Fibroblast of skin of left biceps (primary cell): ENCODE measurements at regions not wholly inside any gene's neighbourhood (a gene's known extent, or its start where the extent isn't known, plus 50 kb on each side); places are given as distances from the start of the nearest gene placed in this dataset.
"Not testable (repeated sequence)": the region's sequence is repeated elsewhere in the genome, so short reads cannot be mapped to it uniquely, and the experiment has no call there.

Source experiments
- DNase-seq, 2 experiments: peaks; one replicate each; pipeline ENCODE4 v3.0.0-alpha.2; 2013; ENCODE audit warnings: low read depth in 2 of 2

DNA sequence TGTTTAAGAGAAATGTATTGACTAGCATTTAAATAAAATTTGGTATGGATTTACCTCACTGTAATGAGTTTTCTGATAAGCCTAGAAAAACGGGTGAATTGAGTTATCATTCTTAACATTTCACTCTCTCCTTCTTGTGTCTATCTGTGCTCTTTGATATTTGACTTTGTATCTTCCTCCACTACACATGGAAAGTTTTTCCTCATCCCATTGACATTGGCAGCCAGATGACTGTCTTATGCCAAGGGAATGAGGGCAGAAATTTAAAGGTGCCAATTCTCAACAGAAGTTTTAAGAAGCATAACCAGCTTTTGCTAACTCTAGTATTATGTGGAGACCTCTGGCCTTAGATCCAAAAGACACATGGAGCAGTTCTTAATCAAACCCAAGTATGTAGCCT lies 376.6 kb downstream of the DSEL start:
- DNase-seq: no peak

DNA sequence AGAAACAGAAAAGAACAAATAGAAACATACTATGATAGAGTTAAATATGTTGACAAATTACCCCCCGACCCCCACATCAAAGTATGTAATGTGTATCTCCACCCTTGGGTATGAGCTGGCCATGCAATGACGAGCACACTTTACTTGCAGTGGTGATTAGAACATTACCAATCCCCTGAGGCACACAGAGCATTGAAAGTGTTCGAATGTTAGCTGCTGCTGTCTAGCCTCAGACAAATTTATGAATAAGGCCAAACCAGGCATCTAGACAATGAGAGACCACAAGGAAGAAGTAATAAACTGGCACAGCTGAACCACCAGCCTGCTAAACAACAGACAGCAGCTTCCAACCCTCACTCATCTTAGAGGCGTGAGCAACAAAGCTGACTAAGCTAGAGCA lies 380.5 kb downstream of the DSEL start:
- no peak for DNase-seq

DNA sequence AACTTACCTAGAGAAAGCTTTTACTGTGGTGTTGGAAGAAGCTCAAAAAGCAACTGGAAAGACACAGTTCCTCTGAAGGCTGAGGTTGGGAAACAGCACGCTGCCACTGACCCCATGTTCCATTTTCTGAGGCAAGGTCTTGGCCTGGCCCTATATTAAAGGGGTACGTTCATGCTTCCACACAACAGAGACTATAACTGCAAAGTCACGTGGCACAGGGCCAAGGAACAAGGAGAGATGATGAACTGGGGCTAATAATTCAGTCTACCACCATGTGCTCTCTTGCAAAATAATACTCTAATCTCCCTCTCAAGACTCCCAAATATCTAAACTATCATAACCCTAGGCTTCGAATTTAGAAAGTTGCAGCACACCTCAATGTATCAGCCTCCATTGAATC lies 381.6 kb downstream of the DSEL start:
- no peak for DNase-seq

DNA sequence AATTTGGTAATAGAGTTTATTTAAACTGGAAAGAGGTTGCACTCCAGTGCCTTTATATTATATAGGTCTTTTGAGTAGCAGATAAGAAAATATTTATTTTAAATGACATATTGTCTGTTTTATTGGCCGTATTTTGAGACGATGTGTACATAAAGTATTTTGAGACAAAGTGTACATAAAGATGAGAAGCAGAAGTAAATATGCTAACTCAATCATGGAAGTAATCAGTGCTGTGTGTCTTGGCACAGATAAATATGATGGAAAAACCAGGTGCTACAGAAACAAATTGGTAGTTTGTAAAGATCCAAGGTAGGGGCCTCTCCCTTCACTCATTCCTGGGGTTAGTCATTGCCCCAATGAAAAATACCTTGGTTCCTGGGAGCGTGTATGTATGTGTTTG lies 382.9 kb downstream of the DSEL start:
- DNase-seq: no peak

DNA sequence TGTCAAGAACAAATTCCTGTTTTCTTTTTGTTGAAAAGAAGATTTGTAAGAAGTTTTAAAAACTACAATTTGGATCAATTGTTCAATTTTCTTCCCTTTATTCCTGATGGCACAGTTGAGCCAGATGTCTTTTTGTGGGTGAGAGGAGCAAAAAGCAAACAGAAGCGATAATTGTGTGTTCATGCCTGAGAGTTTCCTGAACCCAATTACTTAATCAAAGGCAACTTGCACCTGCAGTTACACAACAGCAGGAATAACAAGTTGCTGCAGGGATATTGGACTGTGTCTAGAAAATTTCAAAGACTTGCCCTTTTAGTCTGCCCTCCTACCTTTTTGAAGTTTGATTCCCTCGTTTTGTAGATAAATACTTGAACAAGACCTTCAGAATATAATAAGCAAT lies 383.6 kb downstream of the DSEL start:
- no peak for DNase-seq

DNA sequence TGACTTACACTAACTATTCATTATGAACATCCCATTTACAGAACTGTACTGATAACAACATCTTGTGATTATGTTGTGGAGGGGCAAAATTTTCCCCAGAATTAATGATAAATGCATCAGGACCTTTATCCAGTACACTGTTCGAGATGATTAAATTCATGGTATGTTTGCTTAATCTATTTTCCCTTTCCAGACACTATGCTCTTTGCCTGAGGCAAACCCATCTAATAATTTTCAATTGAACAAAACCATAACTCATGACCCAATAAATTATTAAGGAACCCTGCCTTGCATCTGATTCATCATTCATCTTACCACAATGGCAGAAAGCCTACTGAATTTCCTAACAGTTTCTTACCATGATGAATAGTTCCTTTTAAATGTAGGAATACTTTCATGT lies 385.0 kb downstream of the DSEL start:
- DNase-seq: no peak

DNA sequence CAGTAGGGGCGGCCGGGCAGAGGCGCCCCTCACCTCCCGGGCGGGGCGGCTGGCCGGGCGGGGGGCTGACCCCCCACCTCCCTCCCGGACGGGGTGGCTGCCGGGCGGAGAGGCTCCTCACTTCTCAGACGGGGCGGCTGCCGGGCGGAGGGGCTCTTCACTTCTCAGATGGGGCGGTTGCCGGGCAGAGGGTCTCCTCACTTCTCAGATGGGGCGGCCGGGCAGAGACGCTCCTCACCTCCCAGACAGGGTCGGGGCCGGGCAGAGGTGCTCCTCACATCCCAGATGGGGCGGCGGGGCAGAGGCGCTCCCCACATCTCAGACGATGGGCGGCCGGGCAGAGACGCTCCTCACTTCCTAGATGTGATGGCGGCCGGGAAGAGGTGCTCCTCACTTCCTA lies 389.8 kb downstream of the DSEL start:
- not testable (repeated sequence) for DNase-seq

DNA sequence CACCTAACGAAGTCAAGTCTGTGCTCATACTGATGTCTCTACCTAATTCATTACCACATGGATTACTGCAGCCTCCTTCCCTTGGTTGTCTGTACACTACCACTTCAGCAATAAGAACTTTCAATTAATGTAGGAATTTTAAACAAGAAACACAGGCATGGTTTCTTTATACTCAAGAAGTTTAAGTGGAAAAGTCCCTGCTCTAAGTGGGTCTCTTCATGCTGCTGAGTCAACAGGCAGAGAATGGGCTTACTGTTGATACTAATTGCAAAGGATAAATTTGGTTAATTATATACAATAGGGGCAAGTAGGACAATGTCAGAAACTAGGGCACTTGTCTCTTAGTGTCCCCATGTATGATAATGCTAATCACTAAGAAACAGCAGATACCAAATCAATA lies 392.6 kb downstream of the DSEL start:
- DNase-seq: no peak

DNA sequence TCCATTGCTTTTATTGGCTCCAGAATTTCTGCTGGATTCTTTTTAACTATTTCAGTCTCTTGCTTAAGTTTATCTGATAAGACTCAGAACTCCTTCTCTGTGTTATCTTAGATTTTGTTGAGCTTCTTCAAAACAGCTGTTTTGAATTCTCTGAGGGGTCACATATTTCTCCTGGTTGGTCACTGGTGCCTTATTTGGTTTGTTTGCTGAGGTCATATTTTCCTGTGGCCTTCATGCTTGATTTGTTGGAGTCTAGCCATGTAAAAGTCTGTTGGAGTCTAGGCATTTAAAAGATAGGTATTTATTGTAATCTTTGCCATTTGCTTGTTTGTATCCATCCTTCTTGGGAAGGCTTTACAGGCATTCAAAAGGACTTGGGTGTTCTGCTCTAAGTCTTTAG lies 398.7 kb downstream of the DSEL start:
- no peak for DNase-seq

DNA sequence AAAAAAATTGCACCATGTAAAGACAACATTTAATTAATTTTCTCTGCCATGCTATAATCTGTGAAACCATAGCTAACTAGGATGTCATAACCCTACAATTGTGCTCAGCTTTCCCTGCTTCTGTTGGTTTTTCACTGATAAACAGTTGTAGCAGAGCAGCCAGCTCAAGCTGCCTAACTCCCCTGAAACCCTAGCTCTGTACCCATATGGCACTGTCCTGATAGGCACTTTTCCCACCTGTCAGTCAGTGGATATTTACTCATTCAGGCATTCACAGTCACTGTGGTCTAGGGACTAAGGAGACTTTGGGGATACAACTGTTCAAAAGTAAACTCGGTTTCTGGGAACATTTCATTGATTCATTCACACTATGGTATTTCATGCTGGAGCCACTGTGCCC lies 407.0 kb downstream of the DSEL start:
- no peak for DNase-seq

DNA sequence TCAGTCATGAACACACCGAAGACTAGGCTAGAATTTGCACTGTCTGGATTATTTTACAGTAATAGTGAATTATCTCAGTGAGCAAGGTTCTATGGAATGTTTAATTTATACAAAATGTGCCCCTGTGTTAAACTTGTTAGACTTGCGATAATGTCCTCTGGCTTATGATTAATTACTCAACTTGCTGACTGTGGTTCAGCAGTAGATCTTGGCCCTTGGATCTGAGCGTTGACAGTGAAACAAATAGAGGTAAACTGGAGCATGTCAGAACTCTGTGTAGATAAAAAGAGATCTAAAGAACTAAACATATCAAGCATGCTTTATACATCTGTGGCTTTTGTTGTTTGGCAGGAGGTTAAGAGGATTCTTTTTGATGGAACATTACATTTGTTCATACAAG lies 407.6 kb downstream of the DSEL start:
- no peak for DNase-seq

DNA sequence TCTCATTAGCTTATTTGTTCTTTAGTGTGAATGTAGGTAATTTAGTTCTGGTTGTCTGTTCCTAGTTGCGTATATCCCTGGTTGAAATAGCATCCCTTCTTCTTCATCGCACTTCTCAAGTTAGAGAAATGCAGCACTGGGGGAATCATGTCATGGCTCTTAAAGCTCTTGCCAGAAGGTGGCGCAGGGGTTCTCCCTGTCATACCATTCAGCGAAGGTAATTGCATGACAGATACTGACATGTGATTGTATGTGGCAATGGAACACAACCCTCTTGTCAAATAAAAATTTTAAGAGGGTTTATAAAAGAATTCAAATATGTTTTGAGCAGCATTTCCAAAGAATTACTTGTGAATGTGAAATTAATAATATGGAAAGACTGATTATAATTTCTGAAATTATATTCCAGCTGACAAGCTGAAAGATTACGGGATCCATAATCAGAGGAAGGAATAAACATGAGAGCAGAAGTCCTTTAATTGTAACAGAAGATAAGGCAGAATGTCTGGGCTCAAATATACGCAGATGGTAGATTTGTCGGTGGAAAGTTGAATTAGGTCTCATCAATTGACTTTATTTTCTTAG lies 411.7 kb downstream of the DSEL start:
- peak; percentile 24 to 28 for DNase-seq

DNA sequence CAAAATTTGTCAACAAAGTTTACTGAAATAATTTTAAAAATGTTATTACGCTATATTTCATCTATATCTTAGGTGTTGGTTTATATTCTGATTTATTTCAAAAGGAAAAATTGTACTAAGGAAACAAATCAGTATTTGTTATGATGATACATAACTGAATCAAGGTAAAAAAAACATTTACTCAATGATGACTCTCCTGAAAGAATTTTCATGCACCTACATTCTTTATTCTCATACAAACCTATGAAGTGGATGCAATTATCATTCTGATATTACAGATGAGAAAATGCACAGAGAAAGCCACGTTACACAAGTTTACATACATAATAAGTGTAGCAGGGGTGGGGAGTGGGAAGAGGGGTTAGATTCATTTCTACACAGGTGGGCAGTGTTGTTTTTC lies 422.4 kb downstream of the DSEL start:
- DNase-seq: no peak

DNA sequence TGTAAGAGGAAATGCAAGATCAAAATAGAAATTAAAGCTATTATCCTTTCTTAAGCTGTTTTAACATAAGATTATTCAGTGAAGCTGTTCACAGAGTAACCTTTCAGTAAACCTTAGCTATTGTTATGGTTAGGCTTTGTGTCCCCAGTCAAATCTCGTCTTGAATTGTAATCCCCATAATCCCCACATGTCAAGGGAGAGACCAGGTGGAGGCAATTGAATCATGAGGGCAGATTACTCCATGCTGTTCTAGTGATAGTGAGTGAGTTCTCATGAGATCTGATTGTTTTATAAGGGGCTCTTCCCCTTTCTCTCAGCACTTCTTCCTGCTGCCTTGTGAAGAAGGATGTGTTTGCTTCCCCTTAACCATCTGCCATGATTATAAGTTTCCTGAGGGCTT lies 424.4 kb downstream of the DSEL start:
- DNase-seq: no peak

DNA sequence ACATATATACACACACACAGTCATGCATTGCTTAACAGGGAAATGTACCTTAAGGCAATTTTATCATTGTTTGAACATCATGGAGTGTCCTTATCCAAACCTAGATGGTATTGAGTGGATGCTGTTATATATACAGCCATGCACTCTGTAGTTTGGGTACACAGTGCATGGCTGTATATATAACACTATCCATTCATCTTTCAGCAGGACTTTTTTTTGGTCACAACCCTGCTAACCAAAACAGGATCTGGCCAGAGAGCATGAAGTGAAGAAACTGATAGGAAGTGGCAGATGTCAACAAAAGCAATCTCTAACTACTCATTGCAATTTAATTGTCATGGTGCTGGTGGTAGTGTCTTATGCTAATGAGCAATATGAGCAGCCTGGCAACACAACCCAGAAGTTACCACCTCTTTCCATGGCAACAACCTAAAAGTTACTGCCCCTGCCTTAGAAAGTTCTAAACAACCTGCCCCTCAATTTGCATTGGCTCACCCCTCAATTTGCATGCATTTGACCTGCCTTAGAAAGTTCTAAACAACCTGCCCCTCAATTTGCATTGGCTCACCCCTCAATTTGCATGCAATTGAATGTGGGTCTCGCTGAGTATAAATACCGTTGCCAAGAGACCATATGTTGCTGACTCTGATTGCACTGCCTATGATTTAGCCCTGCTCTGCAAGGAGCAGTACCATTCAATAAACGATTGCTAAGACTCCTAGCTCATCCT lies 434.9 kb downstream of the DSEL start:
- no peak for DNase-seq

DNA sequence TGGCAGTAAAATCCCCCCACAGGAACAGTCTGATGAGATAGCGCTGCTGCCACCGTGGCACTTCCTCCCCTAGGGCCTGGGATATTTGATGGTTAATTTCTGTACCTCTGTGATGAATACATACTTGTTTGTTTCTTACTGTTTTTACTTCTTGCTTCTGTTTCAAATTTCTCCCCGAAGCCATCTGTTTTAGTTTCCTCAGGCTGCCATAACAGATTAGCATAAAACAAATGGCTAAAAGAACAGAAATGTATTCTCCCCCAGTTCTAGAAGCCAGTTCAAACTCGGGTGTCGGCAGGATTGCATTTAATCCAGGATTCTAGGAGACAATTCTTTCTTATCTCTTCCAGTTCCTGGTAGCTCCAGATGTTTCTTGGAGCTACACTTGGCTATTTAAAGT lies 435.9 kb downstream of the DSEL start:
- no peak for DNase-seq

DNA sequence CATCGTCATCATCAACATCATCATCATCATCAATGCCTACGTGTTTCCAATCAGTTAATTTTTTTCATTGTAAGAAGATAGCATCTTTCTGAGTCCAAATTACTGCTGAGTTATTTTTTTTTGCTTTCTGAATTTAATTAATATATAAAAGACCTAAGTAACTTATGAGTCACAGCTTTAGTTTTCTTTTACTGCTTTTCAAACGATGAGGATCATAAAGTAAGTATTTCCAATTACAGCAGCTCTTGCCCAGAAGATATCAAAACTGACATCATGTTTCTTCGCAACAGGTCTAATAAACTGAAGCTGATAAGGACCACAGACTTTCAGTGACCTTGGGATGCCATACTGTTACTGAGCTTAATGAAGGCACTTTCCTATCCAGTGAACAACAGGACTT lies 442.2 kb downstream of the DSEL start:
- DNase-seq: no peak

DNA sequence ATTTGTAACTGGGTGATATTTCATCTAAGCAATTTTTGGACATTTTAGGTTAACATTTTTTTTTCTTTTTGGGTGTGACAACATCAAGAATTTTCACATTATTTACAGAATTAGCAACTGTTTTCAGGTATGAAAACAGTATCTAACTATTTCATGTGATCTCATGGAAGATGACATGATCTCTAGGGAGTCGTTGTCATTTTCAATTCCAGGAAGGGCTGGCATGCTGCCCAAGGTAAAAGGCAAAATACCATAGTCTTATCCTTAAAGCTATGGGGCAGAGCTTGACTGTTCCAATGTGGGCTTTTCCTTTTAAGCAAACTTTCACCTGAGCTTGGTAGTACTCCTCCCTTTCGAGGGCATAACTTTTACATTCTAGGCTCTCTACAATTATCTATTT lies 443.7 kb downstream of the DSEL start:
- no peak for DNase-seq

DNA sequence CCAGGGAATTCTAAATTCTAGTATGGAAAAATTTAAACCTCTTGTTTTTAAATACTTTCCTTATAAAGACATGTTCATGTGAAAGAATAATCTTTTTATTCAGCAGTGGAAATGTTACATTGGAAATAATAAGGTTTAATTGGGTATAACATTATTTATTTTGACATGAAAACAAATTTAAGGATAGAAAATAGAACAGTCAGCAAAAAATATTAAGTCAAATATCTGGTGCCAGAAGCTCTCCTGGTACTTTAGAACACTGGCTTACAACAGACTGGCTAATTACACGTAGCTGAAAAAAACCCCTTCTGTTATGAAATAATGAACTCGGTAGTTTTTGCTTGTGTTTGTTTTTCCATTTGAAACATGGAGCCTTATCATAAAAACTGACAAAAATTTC lies 447.9 kb downstream of the DSEL start:
- no peak for DNase-seq

DNA sequence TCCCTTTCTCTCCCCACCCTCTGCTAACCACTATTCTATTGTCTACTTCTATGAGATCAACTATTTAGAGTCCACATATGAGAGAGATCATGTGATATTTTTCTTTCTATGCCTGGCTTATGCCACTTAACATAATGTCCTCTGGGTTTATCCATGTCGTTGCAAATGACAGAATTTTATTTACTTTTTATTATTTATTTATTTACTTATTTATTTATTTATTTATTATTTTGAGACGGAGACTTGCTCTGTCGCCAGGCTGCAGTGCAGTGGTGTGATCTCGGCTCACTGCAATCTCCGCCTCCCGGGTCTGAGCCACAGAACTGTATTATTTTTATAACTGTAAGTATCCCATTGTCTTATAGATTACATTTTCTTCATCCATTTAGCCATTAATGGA lies 443.4 kb upstream of the CDH19 start:
- DNase-seq: no peak

DNA sequence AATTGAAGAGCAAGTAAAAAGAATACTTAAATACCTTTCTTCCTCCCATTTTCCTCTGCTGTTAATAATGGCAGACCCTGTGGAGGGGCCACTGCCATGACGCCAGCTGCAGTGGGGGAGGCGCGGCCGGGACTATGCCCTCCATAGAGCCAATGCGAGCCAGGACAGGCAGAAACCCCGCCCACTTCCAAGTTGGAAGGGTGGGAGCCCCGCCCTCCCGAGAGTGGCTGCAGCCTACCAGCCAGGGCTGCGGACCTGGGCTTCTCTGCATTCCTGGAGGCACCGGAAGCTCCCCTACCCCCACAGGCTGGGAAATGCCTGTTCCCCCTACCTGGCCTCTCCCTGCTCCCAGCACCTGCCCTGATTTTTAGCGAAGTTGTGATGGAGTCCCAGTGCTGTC lies 439.4 kb upstream of the CDH19 start:
- no peak for DNase-seq

DNA sequence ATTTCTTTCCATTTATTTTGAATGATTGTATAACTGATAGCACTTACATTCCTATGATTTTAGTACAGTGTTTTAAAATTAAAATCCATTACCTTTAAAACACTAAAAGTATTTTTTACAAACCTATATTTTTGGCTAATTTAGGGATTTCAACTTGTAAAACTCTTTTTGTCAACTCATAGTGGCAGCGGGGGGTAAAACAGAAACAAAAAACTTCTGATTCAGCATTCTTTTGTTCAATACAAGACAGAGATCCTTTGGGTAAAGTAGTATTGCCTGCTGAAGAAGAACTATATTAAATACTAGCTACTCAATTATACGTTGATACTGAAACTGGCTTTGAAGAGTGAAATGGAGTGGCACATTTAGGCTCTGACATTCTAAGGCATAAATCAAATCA lies 437.4 kb upstream of the CDH19 start:
- DNase-seq: no peak

DNA sequence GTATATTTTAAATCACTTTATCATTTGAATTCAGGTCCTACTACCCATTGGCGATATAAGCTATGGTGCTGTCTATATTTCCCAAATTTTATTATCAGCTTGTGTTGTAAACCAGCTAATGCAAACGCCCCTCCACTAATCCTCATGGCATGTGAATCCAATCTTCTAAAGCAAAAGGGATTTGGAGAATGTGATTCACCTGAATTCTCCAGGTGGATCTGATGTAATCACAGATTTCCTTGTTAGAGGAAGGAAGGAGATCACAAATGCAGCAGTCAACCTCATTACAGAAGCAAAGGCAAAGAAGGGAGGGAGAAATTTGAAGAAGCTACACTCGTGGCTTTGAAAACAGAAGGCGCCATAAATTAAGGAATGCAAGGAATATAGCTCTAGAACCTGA lies 431.1 kb upstream of the CDH19 start:
- no peak for DNase-seq

DNA sequence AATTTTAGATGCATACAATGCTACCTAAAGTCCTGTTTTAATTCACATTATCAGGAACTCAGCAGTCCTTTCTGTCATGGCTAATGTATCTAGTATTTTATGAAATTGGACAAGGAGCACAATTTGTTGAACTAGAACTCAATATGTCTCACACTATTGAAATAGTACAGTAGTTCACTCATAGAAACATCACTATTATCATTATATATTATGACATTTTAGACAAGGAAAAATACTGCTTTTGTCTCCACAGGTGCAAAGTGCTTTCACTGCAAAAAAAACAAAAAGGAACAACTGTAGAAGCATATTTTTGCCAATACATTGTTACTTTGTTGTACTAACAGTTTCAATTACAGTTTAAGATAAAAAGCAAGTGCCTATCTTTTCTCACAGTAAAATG lies 419.2 kb upstream of the CDH19 start:
- DNase-seq: no peak
